Fibroblast of upper back skin (primary cell): ENCODE measurements at regions not wholly inside any gene's neighbourhood (a gene's known extent, or its start where the extent isn't known, plus 50 kb on each side); places are given as distances from the start of the nearest gene placed in this dataset.

Source experiments
- DNase-seq: peaks from one replicate; pipeline ENCODE4 v3.0.0-alpha.2; 2013

DNA sequence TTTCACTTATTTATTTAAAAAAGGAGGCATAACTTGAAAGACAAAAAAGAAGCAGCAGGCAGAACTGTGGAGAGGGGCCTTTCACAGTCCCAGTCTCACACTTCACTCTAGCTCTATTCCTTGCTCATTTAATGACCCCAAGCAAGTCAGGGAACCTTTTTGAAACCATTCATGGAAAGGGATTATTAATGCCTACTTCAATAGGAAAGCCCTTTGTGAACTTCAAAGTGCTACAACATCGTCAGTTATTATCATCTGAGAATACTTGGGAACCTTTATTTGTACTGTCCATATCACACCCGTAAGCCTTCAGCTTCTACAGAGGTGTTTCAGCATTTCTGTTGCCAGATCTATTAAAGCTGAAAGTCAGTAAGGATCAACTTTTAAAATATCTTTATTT, 320.2 kb downstream of the TMEM161B start:
- no peak for DNase-seq

DNA sequence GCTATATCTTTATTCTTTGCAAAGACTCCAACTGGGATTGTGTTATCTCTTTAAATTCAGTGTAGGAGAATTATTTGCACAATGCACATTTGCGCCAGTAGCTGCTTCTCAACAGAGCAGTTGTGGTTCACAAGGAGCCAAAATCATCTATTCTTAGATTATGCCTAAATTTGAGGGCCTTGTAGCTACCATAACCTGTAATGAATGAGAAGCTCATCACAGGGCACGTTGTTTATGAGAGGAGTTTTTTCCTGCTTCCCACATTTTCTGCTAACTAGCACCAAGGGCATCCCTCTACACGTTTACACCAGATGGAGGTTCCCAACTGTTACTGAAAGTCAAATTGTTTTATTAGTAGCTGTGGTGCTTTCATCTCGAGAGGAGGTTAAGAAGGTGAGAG, 322.4 kb downstream of the TMEM161B start:
- DNase-seq, result no peak

DNA sequence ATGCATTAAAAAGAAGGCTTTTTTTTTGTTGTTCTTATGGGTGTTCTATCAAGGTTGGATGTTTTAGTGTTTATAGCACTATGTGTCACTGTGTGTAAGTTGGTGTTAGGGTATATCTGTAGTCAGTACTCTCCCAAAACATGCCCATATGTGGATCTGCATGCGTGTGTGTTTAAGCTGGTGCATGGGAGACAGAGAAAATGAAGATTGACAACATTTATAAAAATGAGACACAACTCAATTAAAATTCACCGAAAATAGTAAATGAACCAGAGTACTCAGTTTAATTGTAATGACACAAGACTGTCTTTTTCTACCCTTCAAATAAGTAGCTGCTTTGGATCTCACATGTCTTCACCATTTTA, 323.4 kb downstream of the TMEM161B start:
- DNase-seq, result no peak

DNA sequence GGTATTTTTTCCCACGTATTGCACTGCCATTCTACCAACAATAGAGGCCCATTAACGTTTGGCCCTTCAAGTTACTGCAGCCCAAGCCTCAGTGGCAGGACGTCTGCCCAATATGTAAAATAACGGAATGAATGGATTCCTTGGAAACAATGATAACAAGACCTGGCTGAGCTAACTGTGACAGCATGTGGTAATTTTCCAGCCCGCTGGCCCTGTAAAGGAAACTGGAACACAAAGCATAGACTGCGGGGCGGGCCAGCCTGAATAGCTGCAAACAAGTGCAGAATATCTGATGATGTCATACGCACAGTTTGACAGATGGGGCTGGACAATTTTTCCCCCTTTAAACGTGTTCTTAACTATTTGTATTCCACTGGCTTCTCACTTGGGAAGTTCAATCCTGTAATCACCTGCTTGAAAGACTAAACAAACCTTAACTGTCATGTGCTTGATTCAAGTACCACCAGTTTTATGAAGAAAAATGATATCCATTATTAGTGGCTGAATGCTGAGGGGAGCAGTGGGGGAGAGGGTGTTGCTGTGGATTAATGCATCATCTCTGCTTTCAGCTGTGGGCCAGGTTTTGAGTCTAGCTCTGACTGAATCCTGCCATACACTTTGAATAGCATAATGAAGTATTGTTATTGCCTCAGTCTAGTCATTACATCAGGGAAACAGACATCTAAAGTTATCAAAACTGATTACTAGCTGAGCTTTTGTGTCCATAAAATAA, 323.9 kb downstream of the TMEM161B start:
- DNase-seq, result no peak

DNA sequence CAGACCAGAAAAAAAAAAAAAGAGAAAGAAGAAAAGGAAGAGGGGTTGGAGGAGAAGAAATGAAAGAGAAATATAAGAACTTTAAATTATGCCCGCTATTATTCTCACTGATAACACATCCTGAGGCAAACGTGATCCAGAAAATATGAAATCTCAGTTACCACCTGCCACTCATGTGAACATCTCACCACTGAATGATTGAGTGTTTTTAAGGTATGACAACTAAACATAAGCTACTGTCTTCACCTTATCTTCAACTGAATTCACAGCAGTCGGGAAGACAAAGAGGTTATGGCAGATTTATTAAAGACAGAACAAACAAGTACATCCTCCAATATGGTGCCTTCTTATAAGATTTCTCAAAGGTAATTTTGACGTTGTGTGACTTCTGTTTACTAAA, 327.9 kb downstream of the TMEM161B start:
- no peak for DNase-seq

DNA sequence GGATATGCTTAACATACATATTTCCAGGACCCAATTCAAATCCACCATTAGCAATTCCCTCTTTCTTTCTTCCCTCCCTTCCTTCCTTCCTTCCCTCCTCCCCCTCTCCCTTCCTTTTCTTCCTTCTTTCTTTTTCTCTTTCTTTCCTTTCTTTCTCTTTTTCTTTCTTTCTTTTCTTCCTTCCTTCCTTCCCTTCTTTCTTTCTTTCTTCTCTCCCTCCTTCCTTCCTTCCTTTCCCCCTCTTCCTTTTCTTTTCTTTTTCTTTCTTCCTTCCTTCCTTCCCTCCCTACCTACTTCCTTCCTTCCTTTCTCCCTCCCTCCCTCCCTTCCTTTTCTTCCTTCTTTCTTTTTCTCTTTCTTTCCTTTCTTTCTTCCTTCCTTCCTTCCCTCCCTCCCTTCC, 332.0 kb downstream of the TMEM161B start:
- no peak for DNase-seq

DNA sequence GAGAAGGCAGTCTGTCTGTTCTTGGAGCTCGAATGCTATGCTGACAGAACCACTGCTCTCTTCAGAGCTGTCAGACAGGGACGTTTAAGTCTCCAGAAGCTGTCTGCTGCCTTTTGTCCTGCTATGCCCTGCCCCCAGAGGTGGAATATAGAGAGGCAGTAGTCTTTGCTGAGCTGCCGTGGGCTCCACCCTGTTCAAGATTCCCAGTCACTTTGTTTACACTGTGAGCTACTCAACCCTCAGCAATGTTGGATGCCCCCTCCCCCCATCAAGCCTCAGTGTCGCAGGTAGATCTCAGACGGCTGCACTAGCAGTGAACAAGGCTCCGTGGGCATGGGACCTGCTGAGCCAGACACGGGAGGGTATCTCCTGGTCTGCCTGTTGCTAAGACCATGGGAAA, 344.2 kb downstream of the TMEM161B start:
- DNase-seq, result no peak

DNA sequence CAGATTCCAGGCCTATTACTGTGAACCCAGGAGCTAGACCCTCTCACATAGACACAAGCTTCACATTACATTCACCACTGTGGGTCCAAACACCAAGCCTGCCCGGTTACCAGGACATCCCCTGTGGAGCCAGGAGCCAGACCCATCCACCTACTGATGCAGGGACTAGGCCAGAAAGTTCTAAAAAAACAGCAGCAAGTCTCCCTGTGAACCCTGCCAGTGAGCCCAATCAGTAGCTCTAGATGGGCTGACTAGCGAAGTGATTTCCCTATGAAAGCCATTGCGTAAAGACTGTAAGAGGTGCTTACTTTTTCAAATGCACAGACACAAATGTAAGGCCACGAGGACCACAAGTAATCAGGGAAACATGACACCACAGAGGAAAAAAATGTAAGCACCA, 352.3 kb downstream of the TMEM161B start:
- no peak for DNase-seq

DNA sequence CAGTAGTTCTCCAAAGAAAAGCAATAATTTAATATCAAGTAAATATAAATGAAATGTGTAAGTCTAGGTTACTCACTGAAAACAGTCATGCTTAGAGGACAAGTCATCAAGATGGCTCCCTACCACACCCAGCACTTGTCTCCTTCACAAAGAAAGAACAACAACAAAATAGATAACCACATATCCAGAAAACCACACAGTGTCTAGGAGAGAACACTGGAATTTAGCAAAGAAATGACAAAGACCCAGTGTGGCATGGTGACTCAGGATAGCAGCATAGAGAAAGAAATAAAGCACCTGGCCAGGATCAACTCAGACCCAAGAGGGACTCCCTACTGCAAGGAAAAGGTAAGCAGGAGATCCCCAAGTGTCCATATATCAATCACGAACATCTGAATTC, 356.2 kb downstream of the TMEM161B start:
- DNase-seq, result no peak

DNA sequence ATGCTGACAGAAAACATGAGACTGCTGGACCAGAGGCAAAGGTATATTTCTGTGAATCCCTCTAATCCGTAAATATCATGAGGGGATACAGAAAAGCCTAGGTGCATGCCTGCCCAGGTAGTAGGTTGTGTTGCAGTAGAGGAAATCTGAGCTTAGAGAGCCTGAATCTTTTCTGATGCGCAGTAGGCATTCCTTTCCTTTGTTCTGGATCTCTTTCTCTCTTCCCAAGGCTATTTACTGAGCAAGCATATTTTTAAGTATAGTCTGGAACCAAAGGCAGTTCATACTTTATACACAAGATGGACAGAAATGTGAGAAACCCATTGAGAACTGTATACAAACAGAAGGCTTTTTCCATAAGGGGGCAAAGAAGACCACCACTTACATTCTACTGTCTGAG, 359.3 kb downstream of the TMEM161B start:
- DNase-seq, result no peak

DNA sequence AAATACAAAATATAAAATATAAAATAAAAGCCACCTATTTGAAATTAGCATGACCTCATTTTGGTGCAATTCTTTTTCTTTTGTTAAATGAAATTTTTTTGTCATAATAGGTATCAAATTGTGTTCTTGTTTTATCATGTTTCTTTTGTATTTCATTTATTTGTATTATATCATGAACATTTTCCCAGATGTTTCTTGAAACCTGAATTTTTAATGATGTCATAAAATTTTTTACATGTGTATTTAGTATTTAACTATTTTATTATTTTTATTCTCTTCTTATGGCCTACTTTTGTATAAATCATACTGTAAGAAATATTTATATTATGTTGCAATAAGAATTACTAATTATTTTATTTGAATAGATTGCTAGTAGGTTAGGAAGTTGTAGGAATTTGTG, 361.7 kb downstream of the TMEM161B start:
- DNase-seq, result no peak

DNA sequence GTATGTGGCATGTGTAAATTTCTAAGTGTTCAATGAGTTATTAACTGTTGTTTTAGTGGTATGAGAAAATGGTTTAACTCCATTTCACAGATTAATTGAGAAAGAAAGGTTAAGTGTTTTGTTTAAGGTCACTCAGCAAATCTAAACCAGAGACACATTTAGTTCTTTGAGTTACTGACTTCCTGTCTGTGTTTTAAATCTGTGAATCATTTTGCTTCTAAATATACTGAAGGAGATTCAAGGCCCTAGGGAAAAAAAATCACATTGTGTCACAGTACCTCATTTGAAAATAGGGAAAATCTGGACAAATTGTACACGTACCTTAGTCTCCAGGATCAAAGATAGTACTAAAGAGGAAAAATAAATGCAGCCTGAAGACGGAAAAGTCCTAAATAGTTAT, 368.2 kb downstream of the TMEM161B start:
- no peak for DNase-seq

DNA sequence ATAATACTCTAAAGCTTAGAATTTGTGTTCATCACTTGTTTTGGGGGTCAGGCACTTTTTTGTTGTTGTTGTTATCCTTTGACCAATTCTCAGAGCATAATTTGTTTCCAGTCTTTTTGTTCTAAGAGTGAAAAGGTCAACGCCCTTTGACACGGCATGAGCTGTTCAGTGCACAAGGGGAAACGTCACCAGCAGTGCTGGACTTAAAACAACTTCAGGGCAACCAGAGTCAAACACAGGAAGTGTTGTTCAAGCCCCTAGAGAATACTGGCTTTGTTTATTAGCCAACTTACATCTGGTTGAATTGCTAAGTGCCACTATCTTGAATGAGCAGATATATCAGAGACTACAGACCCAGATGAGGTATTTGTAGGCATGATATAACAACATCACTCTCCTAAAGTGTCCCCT, 368.9 kb downstream of the TMEM161B start:
- no peak for DNase-seq

DNA sequence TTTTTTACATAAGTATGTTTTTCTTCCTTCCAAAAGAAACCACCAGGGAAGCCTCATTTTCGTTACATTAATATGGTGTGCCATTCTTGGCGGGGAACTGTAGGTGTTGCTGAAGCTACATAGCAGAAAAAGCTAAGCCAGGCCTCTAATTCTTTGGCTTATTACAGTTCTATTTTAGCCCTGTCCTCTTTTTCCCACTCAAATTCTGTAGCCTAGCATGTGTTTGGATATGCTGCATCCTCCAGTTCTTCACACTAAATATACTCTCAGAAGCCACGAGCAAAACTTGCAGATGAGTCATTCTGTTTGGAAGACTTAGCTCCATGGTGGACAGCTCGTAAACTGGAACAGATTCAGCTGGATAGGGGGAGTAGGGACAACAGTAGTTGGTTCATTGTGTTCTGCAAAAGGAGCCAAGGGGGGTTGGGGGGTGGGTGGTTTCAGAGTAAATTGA, 369.4 kb downstream of the TMEM161B start:
- no peak for DNase-seq

DNA sequence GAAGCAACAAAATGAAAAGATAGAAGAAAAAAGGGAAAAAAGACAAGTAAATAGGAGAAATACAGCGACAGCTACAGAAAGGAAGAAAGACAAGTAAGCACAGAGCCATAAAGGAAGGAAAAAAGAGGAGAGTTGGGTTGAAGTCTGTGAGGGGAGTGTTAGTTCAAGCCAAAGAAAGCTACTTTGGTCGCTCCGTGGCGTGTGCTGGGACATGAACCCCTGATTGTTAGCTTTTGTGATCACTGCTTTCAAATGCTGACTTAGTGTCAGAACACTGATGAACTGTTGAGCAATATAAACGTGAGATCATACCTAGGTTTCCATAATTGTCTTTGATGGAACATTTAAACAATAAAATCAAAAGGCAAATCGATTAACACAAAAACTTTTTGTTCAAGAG, 370.1 kb downstream of the TMEM161B start:
- DNase-seq, result no peak

DNA sequence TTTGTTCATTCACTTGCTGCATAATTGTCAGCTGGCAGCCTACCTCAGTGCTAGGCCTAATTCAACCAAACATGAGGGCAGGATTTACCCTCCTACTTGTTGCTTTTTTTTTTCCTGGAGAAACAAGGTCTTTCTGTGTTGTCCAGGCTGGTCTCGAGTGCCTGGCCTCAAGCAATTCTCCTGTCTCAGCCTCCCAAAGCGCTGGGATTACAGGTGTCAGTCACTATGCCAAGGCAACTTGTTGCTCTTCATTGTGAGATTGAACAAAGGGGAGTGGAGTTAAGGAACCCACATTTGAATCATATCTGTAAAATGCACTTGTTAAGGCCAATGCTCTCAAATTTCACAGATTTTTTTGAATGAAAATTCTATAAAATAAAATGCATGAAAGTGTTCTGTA, 380.5 kb downstream of the TMEM161B start:
- no peak for DNase-seq

DNA sequence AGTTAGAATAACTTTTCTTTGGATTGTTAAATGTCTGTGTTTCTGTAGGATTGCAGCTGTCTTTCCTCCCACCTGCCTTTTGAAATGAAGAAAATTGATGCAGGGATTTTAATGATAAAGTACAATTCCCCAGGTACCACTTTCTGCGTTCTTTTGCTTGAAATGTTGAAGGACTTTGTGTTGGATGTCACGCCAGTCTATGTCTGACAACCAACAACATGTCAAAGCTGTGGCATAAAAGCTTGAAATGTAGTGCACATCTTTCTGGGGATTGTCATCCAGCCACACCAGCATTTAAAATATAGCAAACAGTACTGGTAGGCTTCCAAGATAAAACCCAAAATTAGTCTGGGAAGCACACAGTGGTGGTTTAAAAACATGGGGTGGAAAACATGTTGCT, 381.4 kb downstream of the TMEM161B start:
- no peak for DNase-seq

DNA sequence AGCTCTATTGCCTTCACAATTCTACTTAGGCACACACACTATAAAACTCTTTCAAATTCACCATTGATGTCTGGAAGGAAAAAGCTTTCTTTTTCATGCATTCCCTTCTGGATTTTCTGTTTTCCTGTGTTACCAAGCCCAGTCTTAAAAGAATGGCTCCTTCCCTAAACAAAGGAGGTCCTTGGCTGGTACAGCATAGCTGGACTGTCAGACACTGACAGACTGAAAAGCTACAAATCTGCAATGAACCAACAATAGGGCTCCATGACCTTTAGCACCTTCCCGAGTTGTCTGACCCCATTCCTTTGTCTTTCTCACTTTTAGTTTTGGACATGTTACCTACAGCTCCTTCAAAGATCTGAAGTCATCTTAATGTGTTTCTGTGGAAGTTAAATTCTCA, 382.5 kb downstream of the TMEM161B start:
- no peak for DNase-seq

DNA sequence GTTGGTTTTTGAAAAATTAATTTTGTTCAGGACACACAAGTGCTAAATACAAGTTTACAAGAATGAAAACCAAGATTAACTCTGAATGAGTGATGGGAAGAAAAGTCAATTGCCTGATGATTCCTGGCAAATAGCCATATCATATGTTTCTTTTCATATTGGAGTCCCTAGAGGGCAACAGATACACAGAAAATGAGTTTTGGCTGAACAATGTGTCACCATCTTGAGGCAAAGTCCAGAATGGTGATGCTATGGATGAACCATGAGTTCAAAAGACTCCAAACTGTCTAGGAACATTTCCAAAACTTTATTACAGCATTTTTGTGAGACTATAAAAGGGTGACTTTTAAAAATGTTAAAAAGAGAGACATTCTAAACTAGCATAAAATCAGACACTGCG, 382.9 kb downstream of the TMEM161B start:
- no peak for DNase-seq

DNA sequence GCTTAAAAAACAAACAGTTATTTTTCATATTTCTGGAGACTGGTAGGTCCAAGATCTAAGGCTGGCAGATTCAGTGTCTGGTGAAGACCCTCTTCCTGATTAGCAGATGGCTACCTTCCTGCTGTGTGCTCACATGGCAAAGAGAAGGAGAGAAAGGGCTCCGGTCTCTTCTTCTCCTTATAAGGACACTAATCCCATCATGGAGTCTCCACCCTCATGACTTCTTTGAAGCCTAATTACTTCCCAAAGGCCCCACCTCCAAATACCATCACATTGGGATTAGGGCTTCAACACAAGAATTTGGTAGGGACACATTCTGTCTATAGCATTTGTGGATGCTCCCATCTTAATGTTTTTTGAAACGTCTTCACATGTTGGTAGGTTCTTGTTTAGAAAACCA, 391.1 kb downstream of the TMEM161B start:
- DNase-seq, result no peak

DNA sequence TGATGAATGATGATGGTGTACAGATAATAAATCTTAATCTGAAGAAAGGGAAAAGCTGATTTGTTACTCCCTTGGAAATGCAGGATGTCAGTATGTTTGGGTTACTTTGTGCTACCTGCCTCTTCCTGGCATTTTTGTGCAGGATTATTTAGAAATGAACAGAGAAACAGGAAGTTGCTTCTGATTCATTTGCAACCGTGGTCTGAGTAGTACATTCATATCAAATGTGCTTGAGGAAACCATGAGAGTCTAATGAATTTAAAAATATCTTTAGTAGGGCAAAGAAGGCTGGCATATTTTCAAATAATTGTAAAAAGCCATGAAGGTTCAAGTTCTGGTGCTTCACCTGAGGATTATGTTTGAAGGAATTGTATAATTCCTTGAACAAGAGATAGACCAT, 391.6 kb downstream of the TMEM161B start:
- DNase-seq, result no peak

DNA sequence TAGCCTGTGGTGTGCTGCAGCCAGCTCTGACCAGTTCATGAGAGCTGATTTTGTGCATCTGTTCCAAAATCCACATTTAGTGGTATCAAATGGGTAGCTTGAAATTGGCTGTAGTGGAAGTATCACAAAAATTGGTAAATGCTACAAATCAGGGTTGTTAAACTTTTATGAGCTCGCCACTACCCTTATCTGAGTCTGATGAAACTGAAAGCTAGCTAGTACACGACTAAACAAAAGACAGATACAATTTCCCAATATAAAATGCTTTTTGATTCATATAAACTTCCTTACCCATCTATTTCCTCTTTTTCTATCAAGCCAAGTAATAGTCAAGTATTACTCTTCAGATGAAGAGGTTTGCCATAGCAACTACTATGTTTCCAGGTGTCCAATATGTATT, 392.0 kb downstream of the TMEM161B start:
- DNase-seq, result no peak

DNA sequence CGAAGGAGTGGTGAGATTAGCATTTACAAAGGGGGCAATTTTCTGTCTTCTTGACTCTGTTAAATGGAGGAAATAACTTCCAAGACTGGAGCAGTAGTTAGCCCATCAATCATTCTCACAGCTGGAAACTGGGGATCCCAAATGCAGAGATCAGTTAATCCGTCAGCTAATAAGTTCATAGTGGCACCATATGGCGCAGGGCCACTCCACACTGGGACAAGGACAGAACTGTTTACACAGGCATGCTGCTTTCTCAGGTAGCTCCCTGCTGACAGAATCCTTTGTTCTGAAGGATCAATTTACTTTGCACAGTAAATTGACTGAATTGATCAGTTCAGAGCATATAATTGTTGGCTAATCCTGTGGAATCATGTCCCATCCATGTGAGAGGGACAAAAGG, 395.7 kb downstream of the TMEM161B start:
- no peak for DNase-seq

DNA sequence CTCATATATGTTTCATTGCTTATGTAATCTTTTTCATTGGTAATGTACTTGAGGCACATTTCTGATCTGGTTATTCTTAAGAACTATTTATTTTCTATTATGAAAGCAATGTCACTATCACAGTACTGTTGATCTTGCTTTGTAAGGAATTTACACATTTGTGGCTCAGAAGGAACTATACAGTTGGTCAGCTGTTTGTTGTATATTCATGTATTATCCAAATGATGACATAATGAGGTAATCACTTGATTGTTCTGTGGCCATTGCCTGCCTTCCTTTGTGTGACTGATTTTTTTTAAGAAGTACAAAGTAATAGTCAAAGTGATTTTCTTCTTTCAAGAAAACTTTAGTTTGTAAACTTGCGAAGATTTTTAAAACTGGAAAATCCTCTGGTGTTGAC, 399.9 kb downstream of the TMEM161B start:
- DNase-seq, result no peak

DNA sequence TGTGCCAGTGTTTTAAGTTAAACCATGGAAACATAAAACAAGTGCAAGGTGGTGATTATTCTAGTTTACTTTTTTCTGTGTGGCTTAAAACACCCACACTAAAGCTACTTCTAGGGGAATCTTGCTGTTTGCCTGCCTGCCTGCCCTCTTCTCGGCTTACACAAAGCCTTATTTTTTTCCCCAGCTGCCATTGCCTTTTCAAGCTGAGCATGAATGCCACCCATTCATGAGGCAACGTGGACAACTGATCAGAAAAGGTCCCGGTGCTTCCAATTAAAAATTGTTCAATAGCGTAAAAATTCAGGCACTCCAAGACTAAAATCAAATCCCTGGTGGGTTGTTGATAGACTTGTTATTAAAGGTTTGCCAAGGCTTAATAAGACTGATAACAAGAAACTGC, 401.4 kb downstream of the TMEM161B start:
- DNase-seq, result no peak

DNA sequence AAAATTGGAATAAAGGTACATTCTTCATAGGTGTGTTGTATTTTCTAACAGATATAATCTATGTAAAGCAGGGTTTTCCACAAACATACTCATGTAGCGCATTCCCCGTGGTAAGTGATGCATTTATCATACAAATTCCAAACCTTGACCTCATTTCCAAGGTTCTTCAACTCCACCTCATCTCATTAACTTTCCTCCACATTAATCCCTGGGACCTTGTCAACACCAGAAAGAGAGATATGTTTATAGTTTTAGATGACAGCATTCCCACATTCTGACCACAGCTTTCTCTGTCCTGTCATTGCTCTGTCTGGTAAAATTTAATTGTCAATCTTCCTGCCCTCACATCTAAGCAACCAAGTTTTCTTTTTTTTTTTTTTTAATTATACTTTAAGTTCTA, 415.1 kb downstream of the TMEM161B start:
- no peak for DNase-seq
